ENCODE measurements at regions not wholly inside any gene's neighbourhood (a gene's known extent, or its start where the extent isn't known, plus 50 kb on each side); places are given as distances from the start of the nearest gene placed in this dataset.

GRCh38 chr13:68390987-68391386 is 1160.9 kb upstream of the PCDH9 start:
- Histone ChIP-seq H3K4me3 (ENCODE audit: low read length) (no peak overlapping the region), H3F3A (ENCODE audit: control insufficient read depth, insufficient read depth) (no peaks in the 10 kb centered on the region), H3K9me2 (replicated peaks; ENCODE audit: control insufficient read depth, low read length) (no peaks in the 10 kb centered on the region), H3K36me3 (ENCODE audit: control insufficient read depth, low read length) (no peaks in the 10 kb centered on the region), H3K27me3 (ENCODE audit: control insufficient read depth, low read length) (no peaks in the 10 kb centered on the region), H3K9me3 (ENCODE audit: control insufficient read depth, insufficient read depth, low read length) (no peaks in the 10 kb centered on the region), H3K4me1 (ENCODE audit: control insufficient read depth, low read length) (no peaks in the 10 kb centered on the region), H3K27ac (ENCODE audit: low read depth, low read length) (no peak overlapping the region), H3K4me2 (ENCODE audit: low read length) (no peak overlapping the region), H4K20me1 (ENCODE audit: control insufficient read depth, insufficient read depth, low read depth, low read length) (no peaks in the 10 kb centered on the region), H3K79me2 (ENCODE audit: control insufficient read depth, low read length) (no peaks in the 10 kb centered on the region)
- TF ChIP-seq EZH2phosphoT487 (IDR thresholded peaks at IDR 0.05; ENCODE audit: borderline replicate concordance, low read length) (no peak), CTCF (IDR thresholded peaks at IDR 0.05; ENCODE audit: low read depth, low read length, poor library complexity, severe bottlenecking) (no peak)

GRCh38 chr13:68386808-68387207 is 1156.7 kb upstream of the PCDH9 start:
- H3K9me3 ChIP-seq (ENCODE audit: control insufficient read depth, insufficient read depth, low read length): no peaks in the 10 kb centered on the region
- H3K4me2 ChIP-seq (ENCODE audit: low read length): no peak overlapping the region
- no peaks in the 10 kb centered on the region for H4K20me1 ChIP-seq (ENCODE audit: control insufficient read depth, insufficient read depth, low read depth, low read length)
- TF ChIP-seq CTCF (IDR thresholded peaks at IDR 0.05; ENCODE audit: low read depth, low read length, poor library complexity, severe bottlenecking) (no peak), EZH2phosphoT487 (IDR thresholded peaks at IDR 0.05; ENCODE audit: borderline replicate concordance, low read length) (no peak)
- H3K4me3 ChIP-seq (ENCODE audit: low read length): no peak overlapping the region
- H3K9me2 ChIP-seq (replicated peaks; ENCODE audit: control insufficient read depth, low read length): no peaks in the 10 kb centered on the region
- H3F3A ChIP-seq (ENCODE audit: control insufficient read depth, insufficient read depth): no peaks in the 10 kb centered on the region
- no peaks in the 10 kb centered on the region for H3K27me3 ChIP-seq (ENCODE audit: control insufficient read depth, low read length)
- H3K79me2 ChIP-seq (ENCODE audit: control insufficient read depth, low read length): no peaks in the 10 kb centered on the region
- no peaks in the 10 kb centered on the region for H3K36me3 ChIP-seq (ENCODE audit: control insufficient read depth, low read length)
- H3K27ac ChIP-seq (ENCODE audit: low read depth, low read length): no peak overlapping the region
- no peaks in the 10 kb centered on the region for H3K4me1 ChIP-seq (ENCODE audit: control insufficient read depth, low read length)

DNA sequence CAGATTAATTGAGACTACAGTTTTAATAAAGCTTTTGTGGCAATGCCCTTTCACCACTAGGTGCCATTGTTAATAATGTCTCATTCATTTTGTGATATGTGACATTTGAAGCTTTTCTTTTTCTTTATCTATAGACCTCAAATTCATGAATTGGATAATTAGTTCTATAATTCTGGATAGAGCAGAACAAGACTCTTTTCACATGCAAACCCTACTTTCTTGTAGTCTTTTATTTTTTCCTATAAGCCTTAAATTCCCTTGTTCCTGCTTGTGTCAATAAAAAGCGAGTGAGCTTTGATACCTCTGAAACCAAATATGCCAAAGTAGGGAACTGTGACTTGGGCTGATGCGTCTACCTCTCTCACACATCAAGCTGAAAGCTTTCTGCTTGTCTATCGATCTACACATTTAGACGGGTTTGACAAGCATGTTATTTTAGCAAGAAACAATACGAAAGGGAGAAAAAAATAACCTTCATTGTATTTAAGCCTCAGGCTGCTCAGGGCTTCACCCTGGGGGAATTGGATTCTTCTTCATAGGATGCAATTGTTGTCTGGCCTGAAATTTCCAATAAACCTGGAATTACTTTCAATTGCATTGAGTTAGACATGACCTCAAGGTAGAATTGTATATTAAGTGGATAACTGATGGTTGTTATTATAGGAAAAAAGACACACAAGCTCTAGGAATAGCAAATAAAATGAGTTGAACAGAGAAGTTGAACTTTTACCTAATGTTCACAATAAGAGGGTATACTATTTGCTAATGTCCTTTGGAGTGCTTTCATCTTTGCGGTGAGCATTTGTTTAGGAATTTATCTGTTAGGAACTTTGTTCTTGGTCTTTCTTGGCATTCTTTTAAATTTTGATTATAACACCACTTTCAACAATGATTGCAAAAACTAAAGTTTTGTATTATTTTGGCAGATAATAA is 1150.2 kb upstream of the PCDH9 start:
- Histone ChIP-seq H3K9me2 (replicated peaks; ENCODE audit: control insufficient read depth, low read length) (no peaks in the 10 kb centered on the region), H3K36me3 (ENCODE audit: control insufficient read depth, low read length) (no peaks in the 10 kb centered on the region), H3K27ac (ENCODE audit: low read depth, low read length) (no peak overlapping the region), H3K4me2 (ENCODE audit: low read length) (no peak overlapping the region), H4K20me1 (ENCODE audit: control insufficient read depth, insufficient read depth, low read depth, low read length) (no peaks in the 10 kb centered on the region), H3K79me2 (ENCODE audit: control insufficient read depth, low read length) (no peaks in the 10 kb centered on the region), H3K4me3 (ENCODE audit: low read length) (no peak overlapping the region), H3K9me3 (ENCODE audit: control insufficient read depth, insufficient read depth, low read length) (no peaks in the 10 kb centered on the region), H3F3A (ENCODE audit: control insufficient read depth, insufficient read depth) (no peaks in the 10 kb centered on the region), H3K4me1 (ENCODE audit: control insufficient read depth, low read length) (no peaks in the 10 kb centered on the region), H3K27me3 (ENCODE audit: control insufficient read depth, low read length) (no peaks in the 10 kb centered on the region)
- TF ChIP-seq EZH2phosphoT487 (IDR thresholded peaks at IDR 0.05; ENCODE audit: borderline replicate concordance, low read length): no peak
- TF ChIP-seq CTCF (IDR thresholded peaks at IDR 0.05; ENCODE audit: low read depth, low read length, poor library complexity, severe bottlenecking): no peak

Data from DOHH2 (cell line).